HCT116 (cell line): ENCODE measurements at regions not wholly inside any gene's neighbourhood (a gene's known extent, or its start where the extent isn't known, plus 50 kb on each side); places are given as distances from the start of the nearest gene placed in this dataset.

Source experiments
- ATAC-seq: fragments of 200-7000 bp; cut with Tn5 transposase; 2 replicates; pipeline ENCODE4 v1.9.1; 2020; ENCODE audit warnings: mild to moderate bottlenecking, moderate library complexity
- BruUV-seq: library from RNA; stranded (reverse); fragments of 400-500 nt; replicated peaks from 2 replicates; lab custom pipeline; 2021; lab: Mats Ljungman, UMichigan
- CTCF ChIA-PET: fragments of 300-600 bp; sonication (Branson Sonifier 250); formaldehyde crosslinking; loops from one replicate; lab custom pipeline; 2021; ENCODE audit warnings: antibody characterized with exemption; lab: Charles Lee
- POLR2A ChIA-PET: fragments of 300-600, 350-600 bp; sonication (Branson Sonifier 250); formaldehyde crosslinking; loops from one replicate; lab custom pipeline; 2021; ENCODE audit warnings: antibody characterized with exemption; lab: Charles Lee
- RAD21 ChIA-PET, 2 experiments: fragments of 300-600 bp; sonication (Branson Sonifier 250); formaldehyde crosslinking; loops; one replicate each; lab custom pipeline; 2023; ENCODE audit warnings: low total read pairs in 2 of 2; ENCODE audit not compliant: uncharacterized antibody in 2 of 2, unreplicated experiment in 2 of 2, low non-redundant PET in 1 of 2; lab: Charles Lee
- DNase-seq: peaks from one replicate; pipeline ENCODE4 v3.0.0-alpha.2; 2010; ENCODE audit warnings: low read depth, low spot score
- H2AFZ ChIP-seq: fragments of 200-600 bp; shearing (Covaris generic), sonication (generic); 2 replicates; pipeline ENCODE4 v1.6.1; 2017; ENCODE audit warnings: low read depth, mixed run types, mixed read lengths, antibody characterized with exemption, low read length; ENCODE audit not compliant: poor library complexity, severe bottlenecking
- H3K27ac ChIP-seq: 2 replicates; pipeline ENCODE4 v1.5.1; 2012; ENCODE audit warnings: low read depth, low read length
- H3K27me3 ChIP-seq: fragments of 200-600 bp; sonication (generic); 2 replicates; pipeline ENCODE4 v1.6.1; 2016; ENCODE audit warnings: mixed run types, low read length, mixed read lengths; ENCODE audit not compliant: insufficient read depth
- H3K36me3 ChIP-seq, 2 experiments: fragments of 200-500 bp in 1 of 2; fragments of 200-600 bp in 1 of 2; sonication (Bioruptor generic) in 1 of 2; sonication (generic) in 1 of 2; 2 replicates each; pipeline versions ENCODE4 v1.5.1 to v1.6.1; 2014 to 2016; ENCODE audit warnings: low read length in 2 of 2, inconsistent platforms in 1 of 2, mixed read lengths in 1 of 2, mixed run types in 1 of 2; ENCODE audit not compliant: insufficient read depth in 2 of 2, control insufficient read depth in 1 of 2
- H3K4me1 ChIP-seq, 2 experiments: fragments of 200-600 bp in 1 of 2; sonication (generic) in 1 of 2; 2 replicates each; pipeline versions ENCODE4 v1.5.1 to v1.6.1; 2012 to 2017; ENCODE audit warnings: low read length in 2 of 2, inconsistent platforms in 1 of 2, mild to moderate bottlenecking in 1 of 2, mixed read lengths in 1 of 2, mixed run types in 1 of 2, moderate library complexity in 1 of 2; ENCODE audit not compliant: insufficient read depth in 2 of 2, control insufficient read depth in 1 of 2
- H3K4me2 ChIP-seq: fragments of 200-600 bp; sonication (generic); 2 replicates; pipeline ENCODE4 v1.6.1; 2017; ENCODE audit warnings: mixed run types, low read length, mixed read lengths
- H3K4me3 ChIP-seq, 2 experiments: fragments of 200-600 bp in 1 of 2; sonication (generic) in 1 of 2; replicated peaks in 1 of 2; 2 replicates each; pipeline ENCODE4 v1.5.1; 2011 to 2016; ENCODE audit warnings: low read length in 2 of 2, control low read depth in 1 of 2, low read depth in 1 of 2, mild to moderate bottlenecking in 1 of 2, mixed read lengths in 1 of 2, mixed run types in 1 of 2
- H3K79me2 ChIP-seq: fragments of 200-600 bp; sonication (generic); 2 replicates; pipeline ENCODE4 v1.6.1; 2017; ENCODE audit warnings: mild to moderate bottlenecking, mixed run types, low read length, moderate library complexity, mixed read lengths; ENCODE audit not compliant: insufficient read depth
- H3K9ac ChIP-seq: fragments of 200-600 bp; sonication (generic); 2 replicates; pipeline ENCODE4 v1.6.1; 2016; ENCODE audit warnings: low read length, mixed read lengths
- H3K9me2 ChIP-seq: fragments of 200-600 bp; sonication (generic), shearing (Covaris generic); 2 replicates; pipeline ENCODE4 v1.6.1; 2017; ENCODE audit warnings: mixed run types, mild to moderate bottlenecking, moderate library complexity; ENCODE audit not compliant: insufficient read depth
- H3K9me3 ChIP-seq, 2 experiments: fragments of 200-500 bp in 1 of 2; fragments of 200-600 bp in 1 of 2; sonication (Bioruptor generic) in 1 of 2; sonication (generic) in 1 of 2; 2 replicates each; pipeline ENCODE4 v1.6.1; 2014 to 2017; ENCODE audit warnings: low read length in 2 of 2, mixed read lengths in 2 of 2, inconsistent platforms in 1 of 2, low read depth in 1 of 2, mild to moderate bottlenecking in 1 of 2, mixed run types in 1 of 2, moderate library complexity in 1 of 2; ENCODE audit not compliant: control insufficient read depth in 1 of 2, insufficient read depth in 1 of 2
- H4K20me1 ChIP-seq: fragments of 200-600 bp; sonication (generic), shearing (Covaris generic); 2 replicates; pipeline ENCODE4 v1.6.1; 2017; ENCODE audit warnings: mixed run types, mild to moderate bottlenecking, moderate library complexity; ENCODE audit not compliant: insufficient read depth
- CBX3 ChIP-seq: IDR thresholded peaks from 2 replicates; pipeline ENCODE4 v1.6.1; 2012; ENCODE audit warnings: low read depth
- CEBPB ChIP-seq: IDR thresholded peaks from 2 replicates; pipeline ENCODE4 v1.6.1; 2012; ENCODE audit warnings: low read depth
- EGR1 ChIP-seq: IDR thresholded peaks from 2 replicates; pipeline ENCODE4 v1.6.1; 2012; ENCODE audit warnings: low read depth
- EZH2 ChIP-seq: fragments of 200-600 bp; sonication (generic); IDR thresholded peaks from 2 replicates; pipeline ENCODE4 v1.6.1; 2017; ENCODE audit warnings: antibody characterized with exemption, mixed run types
- FOSL1 ChIP-seq: IDR thresholded peaks from 2 replicates; pipeline ENCODE4 v1.6.1; 2012; ENCODE audit warnings: low read depth
- JUND ChIP-seq: IDR thresholded peaks from 2 replicates; pipeline ENCODE4 v1.6.1; 2012
- POLR2AphosphoS5 ChIP-seq: IDR thresholded peaks from 2 replicates; pipeline ENCODE4 v1.6.1; 2011; ENCODE audit warnings: mild to moderate bottlenecking, low read depth, low read length, moderate library complexity
- RAD21 ChIP-seq: IDR thresholded peaks from 2 replicates; pipeline ENCODE4 v1.6.1; 2012; ENCODE audit warnings: low read depth, mild to moderate bottlenecking
- SIN3A ChIP-seq: IDR thresholded peaks from 2 replicates; pipeline ENCODE4 v1.6.1; 2012; ENCODE audit warnings: low read depth
- SP1 ChIP-seq: IDR thresholded peaks from 2 replicates; pipeline ENCODE4 v1.6.1; 2012; ENCODE audit warnings: low read depth
- SRF ChIP-seq: IDR thresholded peaks from 2 replicates; pipeline ENCODE4 v1.6.1; 2012; ENCODE audit warnings: low read depth
- TCF7L2 ChIP-seq: IDR thresholded peaks from 2 replicates; pipeline ENCODE4 v1.7.0; 2011; ENCODE audit warnings: borderline replicate concordance, inconsistent platforms; ENCODE audit not compliant: insufficient read depth, insufficient read length; ENCODE audit errors: extremely low read depth
- YY1 ChIP-seq: IDR thresholded peaks from 2 replicates; pipeline ENCODE4 v1.6.1; 2011; ENCODE audit warnings: low read length, low read depth, moderate library complexity, mild to moderate bottlenecking; ENCODE audit not compliant: insufficient replicate concordance; ENCODE audit errors: extremely low read depth
- ZNF274 ChIP-seq: fragments of 200-500 bp; sonication (Bioruptor generic); IDR thresholded peaks from 2 replicates; pipeline ENCODE4 v1.6.1; 2014; ENCODE audit warnings: mild to moderate bottlenecking, low read depth, low read length, inconsistent platforms
- intact Hi-C: fragments of 100-400 bp; cut with micrococcal nuclease; formaldehyde crosslinking; loops from 2 replicates; pipeline ENCODE4 v1.10.0; 2022
- TF ChIP-seq, protein P1 (sequence below): IDR thresholded peaks from 2 replicates; pipeline ENCODE4 v1.6.1; 2012
- TF ChIP-seq, protein P2 (sequence below): IDR thresholded peaks from 2 replicates; pipeline ENCODE4 v1.6.1; 2012; ENCODE audit warnings: low read depth

DNA sequence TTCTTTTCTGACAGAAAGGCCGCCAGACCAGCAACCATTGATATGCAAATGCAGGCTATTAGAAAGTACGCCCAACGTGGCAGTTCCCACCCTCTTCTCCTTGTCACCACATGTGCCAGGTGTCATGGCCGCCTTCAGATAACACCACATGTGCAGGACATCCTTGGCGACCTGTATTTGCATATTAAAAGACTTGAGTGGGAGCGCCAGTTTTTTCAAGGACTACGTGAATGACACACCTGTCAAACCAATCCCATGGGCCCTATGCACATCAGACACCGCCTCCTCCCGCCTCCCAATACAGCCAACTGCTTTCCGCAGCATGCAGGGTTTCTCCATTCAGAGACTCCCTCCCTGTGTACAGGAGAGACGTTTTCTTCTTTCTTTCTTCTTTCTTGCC, 318.6 kb upstream of the FAR2 start (continued):
- TF ChIP-seq TCF7L2, result no peak
- TF ChIP-seq FOSL1, result no peak
- TF ChIP-seq, protein P1, sequence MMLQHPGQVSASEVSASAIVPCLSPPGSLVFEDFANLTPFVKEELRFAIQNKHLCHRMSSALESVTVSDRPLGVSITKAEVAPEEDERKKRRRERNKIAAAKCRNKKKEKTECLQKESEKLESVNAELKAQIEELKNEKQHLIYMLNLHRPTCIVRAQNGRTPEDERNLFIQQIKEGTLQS, result no peak
- TF ChIP-seq CBX3, result no peak
- TF ChIP-seq ZNF274, result no peak
- no peak for TF ChIP-seq EGR1
- no peak for TF ChIP-seq POLR2AphosphoS5
- no peak for TF ChIP-seq SP1
- no peak for TF ChIP-seq SIN3A
- TF ChIP-seq SRF, result no peak
- TF ChIP-seq, all 23 proteins: peak for 0

DNA sequence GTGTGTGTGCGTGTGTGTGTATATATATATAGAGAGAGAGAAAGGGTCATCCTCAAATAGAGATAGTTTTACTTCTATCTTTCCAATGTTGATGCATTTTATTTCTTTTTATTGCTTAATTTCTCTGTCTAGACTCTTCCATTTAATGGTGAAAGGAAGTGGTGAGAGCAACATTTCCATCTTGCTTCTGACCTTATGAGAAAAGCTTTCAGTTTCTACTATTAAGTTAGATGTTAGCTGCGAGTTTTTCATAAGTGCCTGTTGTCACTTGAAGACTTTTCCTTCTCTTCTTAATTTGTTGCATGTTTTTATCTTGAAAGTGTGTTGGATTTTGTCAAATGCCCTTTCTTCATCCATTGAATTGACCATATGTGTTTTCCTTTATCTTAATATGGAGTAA, 304.4 kb upstream of the FAR2 start:
- no peaks in the 10 kb centered on the region for H3K9me3 ChIP-seq
- no peaks in the 10 kb centered on the region for H3K27me3 ChIP-seq
- no peak overlapping the region for H3K27ac ChIP-seq
- POLR2A ChIA-PET, result no interaction called here
- H3K4me3 ChIP-seq, result no peak overlapping the region
- TF ChIP-seq ZNF274 (no peak), EGR1 (no peak), YY1 (no peak), JUND (no peak), RAD21 (no peak), SP1 (no peak), POLR2AphosphoS5 (no peak), CEBPB (no peak), SIN3A (no peak), SRF (no peak), EZH2 (no peak)
- TF ChIP-seq, protein P2, sequence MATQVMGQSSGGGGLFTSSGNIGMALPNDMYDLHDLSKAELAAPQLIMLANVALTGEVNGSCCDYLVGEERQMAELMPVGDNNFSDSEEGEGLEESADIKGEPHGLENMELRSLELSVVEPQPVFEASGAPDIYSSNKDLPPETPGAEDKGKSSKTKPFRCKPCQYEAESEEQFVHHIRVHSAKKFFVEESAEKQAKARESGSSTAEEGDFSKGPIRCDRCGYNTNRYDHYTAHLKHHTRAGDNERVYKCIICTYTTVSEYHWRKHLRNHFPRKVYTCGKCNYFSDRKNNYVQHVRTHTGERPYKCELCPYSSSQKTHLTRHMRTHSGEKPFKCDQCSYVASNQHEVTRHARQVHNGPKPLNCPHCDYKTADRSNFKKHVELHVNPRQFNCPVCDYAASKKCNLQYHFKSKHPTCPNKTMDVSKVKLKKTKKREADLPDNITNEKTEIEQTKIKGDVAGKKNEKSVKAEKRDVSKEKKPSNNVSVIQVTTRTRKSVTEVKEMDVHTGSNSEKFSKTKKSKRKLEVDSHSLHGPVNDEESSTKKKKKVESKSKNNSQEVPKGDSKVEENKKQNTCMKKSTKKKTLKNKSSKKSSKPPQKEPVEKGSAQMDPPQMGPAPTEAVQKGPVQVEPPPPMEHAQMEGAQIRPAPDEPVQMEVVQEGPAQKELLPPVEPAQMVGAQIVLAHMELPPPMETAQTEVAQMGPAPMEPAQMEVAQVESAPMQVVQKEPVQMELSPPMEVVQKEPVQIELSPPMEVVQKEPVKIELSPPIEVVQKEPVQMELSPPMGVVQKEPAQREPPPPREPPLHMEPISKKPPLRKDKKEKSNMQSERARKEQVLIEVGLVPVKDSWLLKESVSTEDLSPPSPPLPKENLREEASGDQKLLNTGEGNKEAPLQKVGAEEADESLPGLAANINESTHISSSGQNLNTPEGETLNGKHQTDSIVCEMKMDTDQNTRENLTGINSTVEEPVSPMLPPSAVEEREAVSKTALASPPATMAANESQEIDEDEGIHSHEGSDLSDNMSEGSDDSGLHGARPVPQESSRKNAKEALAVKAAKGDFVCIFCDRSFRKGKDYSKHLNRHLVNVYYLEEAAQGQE, result no peak
- TF ChIP-seq, all 23 proteins: peak for 0
- intact Hi-C loops, result no loop called here
- no peak overlapping the region for H2AFZ ChIP-seq
- BruUV-seq, result no TSS peak
- no peaks in the 10 kb centered on the region for H4K20me1 ChIP-seq
- CTCF ChIA-PET, result no interaction called here
- RAD21 ChIA-PET, result no interaction called here
- no peak for DNase-seq
- no peaks in the 10 kb centered on the region for H3K4me1 ChIP-seq
- H3K36me3 ChIP-seq, result no peaks in the 10 kb centered on the region
- no peak overlapping the region for H3K9ac ChIP-seq
- ATAC-seq, result no peak
- no peaks in the 10 kb centered on the region for H3K9me2 ChIP-seq
- H3K79me2 ChIP-seq, result no peaks in the 10 kb centered on the region
- no peak overlapping the region for H3K4me2 ChIP-seq
